LNCAP (cell line): ENCODE measurements at regions not wholly inside any gene's neighbourhood (a gene's known extent, or its start where the extent isn't known, plus 50 kb on each side); places are given as distances from the start of the nearest gene placed in this dataset.

Source experiments
- TF ChIP-seq, protein P1 (sequence below): fragments of 450-650 bp; IDR thresholded peaks from 2 replicates; pipeline ENCODE4 v1.5.1; 2017; ENCODE audit warnings: mild to moderate bottlenecking

DNA sequence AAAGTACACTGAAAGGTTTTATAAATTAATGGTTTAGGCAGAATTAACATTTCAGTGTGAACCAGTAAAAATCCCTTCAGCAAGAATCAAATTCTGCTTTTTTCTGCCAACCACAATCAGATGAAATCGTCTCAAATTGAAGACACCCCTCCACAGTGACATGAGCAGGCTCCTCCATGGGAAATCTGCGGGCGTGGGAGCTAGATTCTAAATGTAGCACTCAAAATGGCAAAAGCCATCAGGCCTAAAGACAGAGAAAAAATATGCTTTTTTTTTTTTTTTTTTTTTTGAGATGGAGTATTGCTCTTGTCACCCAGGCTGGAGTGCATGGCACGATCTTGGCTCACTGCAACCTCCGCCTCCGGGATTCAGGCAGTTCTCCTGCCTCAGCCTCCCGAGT lies 55.8 kb upstream of the MRPS9 start:
- TF ChIP-seq, protein P1, sequence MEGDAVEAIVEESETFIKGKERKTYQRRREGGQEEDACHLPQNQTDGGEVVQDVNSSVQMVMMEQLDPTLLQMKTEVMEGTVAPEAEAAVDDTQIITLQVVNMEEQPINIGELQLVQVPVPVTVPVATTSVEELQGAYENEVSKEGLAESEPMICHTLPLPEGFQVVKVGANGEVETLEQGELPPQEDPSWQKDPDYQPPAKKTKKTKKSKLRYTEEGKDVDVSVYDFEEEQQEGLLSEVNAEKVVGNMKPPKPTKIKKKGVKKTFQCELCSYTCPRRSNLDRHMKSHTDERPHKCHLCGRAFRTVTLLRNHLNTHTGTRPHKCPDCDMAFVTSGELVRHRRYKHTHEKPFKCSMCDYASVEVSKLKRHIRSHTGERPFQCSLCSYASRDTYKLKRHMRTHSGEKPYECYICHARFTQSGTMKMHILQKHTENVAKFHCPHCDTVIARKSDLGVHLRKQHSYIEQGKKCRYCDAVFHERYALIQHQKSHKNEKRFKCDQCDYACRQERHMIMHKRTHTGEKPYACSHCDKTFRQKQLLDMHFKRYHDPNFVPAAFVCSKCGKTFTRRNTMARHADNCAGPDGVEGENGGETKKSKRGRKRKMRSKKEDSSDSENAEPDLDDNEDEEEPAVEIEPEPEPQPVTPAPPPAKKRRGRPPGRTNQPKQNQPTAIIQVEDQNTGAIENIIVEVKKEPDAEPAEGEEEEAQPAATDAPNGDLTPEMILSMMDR: no peak
